ENCODE measurements at regions not wholly inside any gene's neighbourhood (a gene's known extent, or its start where the extent isn't known, plus 50 kb on each side); places are given as distances from the start of the nearest gene placed in this dataset.

DNA sequence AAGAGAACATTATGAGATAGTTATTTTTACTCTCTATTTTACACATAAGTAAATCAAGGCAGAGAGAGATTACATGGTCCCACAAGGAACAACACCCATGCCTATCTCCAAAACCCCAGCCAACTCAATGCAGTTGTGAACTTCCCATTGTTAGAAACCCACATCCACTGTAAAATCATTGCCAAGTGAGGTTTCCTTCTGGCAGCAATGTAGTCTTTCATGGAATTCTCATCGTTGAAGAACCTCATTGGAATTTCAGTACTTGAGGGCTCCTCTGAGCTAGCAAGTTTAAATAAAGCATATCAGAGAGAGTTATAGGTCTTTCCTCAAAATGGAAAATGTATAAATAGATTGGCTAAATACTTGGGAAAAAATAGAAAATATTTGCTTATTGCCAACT lies 105.2 kb downstream of the RAD51AP2 start:
- no peak for DNase-seq (ENCODE audit: low spot score)
- ATAC-seq = no peak
- no peaks in the 10 kb centered on the region for H3F3A ChIP-seq (replicated peaks; ENCODE audit: low read depth)
- Mint-ChIP-seq H3K36me3 (ENCODE audit: low read depth) (peaks cover 3% of the 10 kb centered on the region; the same call in 2 of the 3 replicates), H3K27ac (no peak overlapping the region), H3K4me3 (no peak overlapping the region), H3K4me1 (no peaks in the 10 kb centered on the region), H3K9me3 (peaks cover 11% of the 10 kb centered on the region; the same call in 2 of the 3 replicates), H3K27me3 (ENCODE audit: insufficient read depth, low read depth, poor library complexity) (peaks cover 3% of the 10 kb centered on the region)
- no peaks in the 10 kb centered on the region for H3K36me3 ChIP-seq (ENCODE audit: insufficient read depth)
- no peak for TF ChIP-seq ZNF114 (CRISPR knock-in tag; IDR thresholded peaks at IDR 0.05)
- no peak for TF ChIP-seq REST (IDR thresholded peaks at IDR 0.05; ENCODE audit: unreplicated experiment)
- TF ChIP-seq JUNB (IDR thresholded peaks at IDR 0.05; ENCODE audit: unreplicated experiment) = no peak
- no peak for TF ChIP-seq EZH2 (IDR thresholded peaks at IDR 0.05; ENCODE audit: low read depth, unreplicated experiment)
- TF ChIP-seq ZNF331 (CRISPR knock-in tag; IDR thresholded peaks at IDR 0.05; ENCODE audit: low read depth) = no peak
- TF ChIP-seq POLR2AphosphoS5 (IDR thresholded peaks at IDR 0.05; ENCODE audit: low read depth) = no peak
- TF ChIP-seq CREB1 (CRISPR knock-in tag; IDR thresholded peaks at IDR 0.05; ENCODE audit: low read depth) = no peak
- no peak for TF ChIP-seq EZH2phosphoT487 (IDR thresholded peaks at IDR 0.05; ENCODE audit: unreplicated experiment)
- TF ChIP-seq STAT1 (IDR thresholded peaks at IDR 0.05; ENCODE audit: unreplicated experiment) = no peak
- TF ChIP-seq NANOG (IDR thresholded peaks at IDR 0.05; ENCODE audit: borderline replicate concordance) = no peak
- no peak for TF ChIP-seq CTCF (conservative IDR thresholded peaks at IDR 0.05; ENCODE audit: low read depth in 2 of 2)
- TF ChIP-seq, protein P1, sequence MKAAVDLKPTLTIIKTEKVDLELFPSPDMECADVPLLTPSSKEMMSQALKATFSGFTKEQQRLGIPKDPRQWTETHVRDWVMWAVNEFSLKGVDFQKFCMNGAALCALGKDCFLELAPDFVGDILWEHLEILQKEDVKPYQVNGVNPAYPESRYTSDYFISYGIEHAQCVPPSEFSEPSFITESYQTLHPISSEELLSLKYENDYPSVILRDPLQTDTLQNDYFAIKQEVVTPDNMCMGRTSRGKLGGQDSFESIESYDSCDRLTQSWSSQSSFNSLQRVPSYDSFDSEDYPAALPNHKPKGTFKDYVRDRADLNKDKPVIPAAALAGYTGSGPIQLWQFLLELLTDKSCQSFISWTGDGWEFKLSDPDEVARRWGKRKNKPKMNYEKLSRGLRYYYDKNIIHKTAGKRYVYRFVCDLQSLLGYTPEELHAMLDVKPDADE (IDR thresholded peaks at IDR 0.05) = no peak
- no peak for TF ChIP-seq ZNF462 (CRISPR knock-in tag; IDR thresholded peaks at IDR 0.05)
- H3K4me2 ChIP-seq = no peak overlapping the region
- H4K20me1 ChIP-seq (replicated peaks; ENCODE audit: insufficient read depth) = no peaks in the 10 kb centered on the region
- peaks cover 17% of the 10 kb centered on the region for H3K9me2 ChIP-seq (ENCODE audit: insufficient read depth)
- H3K4me1 ChIP-seq (ENCODE audit: insufficient read depth) = no peaks in the 10 kb centered on the region
- no peak overlapping the region for H3K4me3 ChIP-seq
- no peaks in the 10 kb centered on the region for H3K79me2 ChIP-seq (replicated peaks; ENCODE audit: insufficient read depth)
- H2AFZ ChIP-seq = no peak overlapping the region
- no peaks in the 10 kb centered on the region for H3K27me3 ChIP-seq (ENCODE audit: insufficient read depth)
- no peak overlapping the region for H3K27ac ChIP-seq (ENCODE audit: low read depth)

Data from GM23338 (cell line).